GM23338 (cell line): ENCODE measurements at regions not wholly inside any gene's neighbourhood (a gene's known extent, or its start where the extent isn't known, plus 50 kb on each side); places are given as distances from the start of the nearest gene placed in this dataset.

Experiments
- ATAC-seq: fragments of 200-7000 bp; cut with Tn5 transposase; 3 replicates; pipeline ENCODE4 v1.9.1; 2020
- DNase-seq: peaks from one replicate; pipeline ENCODE4 v3.0.0-alpha.2; 2015; ENCODE audit warnings: low spot score
- H2AFZ ChIP-seq: fragments of 200-600 bp; sonication (generic); 2 replicates; pipeline ENCODE4 v1.8.0; 2016; ENCODE audit warnings: antibody characterized with exemption, mild to moderate bottlenecking, moderate library complexity
- H3F3A ChIP-seq: fragments of 200-600 bp; sonication (generic); replicated peaks from 2 replicates; pipeline ENCODE4 v1.8.0; 2017; ENCODE audit warnings: antibody characterized with exemption, mixed run types, low read depth
- H3K27ac ChIP-seq: fragments of 200-600 bp; sonication (generic); 2 replicates; pipeline ENCODE4 v1.6.1; 2016; ENCODE audit warnings: low read depth
- H3K27me3 ChIP-seq: fragments of 200-600 bp; sonication (generic); 2 replicates; pipeline ENCODE4 v1.8.0; 2016; ENCODE audit warnings: mild to moderate bottlenecking, mixed run types, moderate library complexity; ENCODE audit not compliant: insufficient read depth
- H3K36me3 ChIP-seq: fragments of 200-600 bp; sonication (generic); 2 replicates; pipeline ENCODE4 v1.8.0; 2016; ENCODE audit warnings: mild to moderate bottlenecking; ENCODE audit not compliant: insufficient read depth
- H3K4me1 ChIP-seq: fragments of 200-600 bp; sonication (generic); 2 replicates; pipeline ENCODE4 v1.8.0; 2016; ENCODE audit warnings: mild to moderate bottlenecking, moderate library complexity; ENCODE audit not compliant: insufficient read depth
- H3K4me2 ChIP-seq: fragments of 200-600 bp; sonication (generic); 2 replicates; pipeline ENCODE4 v1.7.1; 2017; ENCODE audit warnings: mixed run types
- H3K4me3 ChIP-seq: fragments of 200-600 bp; sonication (generic); 2 replicates; pipeline ENCODE4 v1.6.1; 2016; ENCODE audit warnings: mixed run types
- H3K79me2 ChIP-seq: fragments of 200-600 bp; sonication (generic); replicated peaks from 2 replicates; pipeline ENCODE4 v1.8.0; 2017; ENCODE audit warnings: mild to moderate bottlenecking; ENCODE audit not compliant: insufficient read depth
- H3K9me2 ChIP-seq: fragments of 200-600 bp; sonication (generic); 2 replicates; pipeline ENCODE4 v1.8.0; 2017; ENCODE audit not compliant: insufficient read depth
- H4K20me1 ChIP-seq: fragments of 200-600 bp; sonication (generic); replicated peaks from 2 replicates; pipeline ENCODE4 v1.8.0; 2017; ENCODE audit warnings: mild to moderate bottlenecking; ENCODE audit not compliant: insufficient read depth
- H3K27ac Mint-ChIP-seq: 2 replicates; pipeline ENCODE4 v1.8.0; 2020; ENCODE audit warnings: inconsistent platforms, mild to moderate bottlenecking, moderate library complexity, mixed read lengths
- H3K27me3 Mint-ChIP-seq: 3 replicates; pipeline ENCODE4 v1.8.0; 2022; ENCODE audit warnings: low read depth, mild to moderate bottlenecking, moderate library complexity, mixed read lengths, inconsistent platforms; ENCODE audit not compliant: insufficient read depth, poor library complexity
- H3K36me3 Mint-ChIP-seq: 3 replicates; pipeline ENCODE4 v1.8.0; 2021; ENCODE audit warnings: low read depth, mild to moderate bottlenecking, inconsistent platforms, moderate library complexity, mixed read lengths
- H3K4me1 Mint-ChIP-seq: 3 replicates; pipeline ENCODE4 v1.8.0; 2020; ENCODE audit warnings: mild to moderate bottlenecking, inconsistent platforms, mixed read lengths
- H3K4me3 Mint-ChIP-seq: 3 replicates; pipeline ENCODE4 v1.8.0; 2021; ENCODE audit warnings: moderate library complexity, mild to moderate bottlenecking, inconsistent platforms, mixed read lengths
- H3K9me3 Mint-ChIP-seq: 3 replicates; pipeline ENCODE4 v1.8.0; 2020; ENCODE audit warnings: moderate library complexity, mild to moderate bottlenecking, inconsistent platforms, mixed read lengths
- CREB1 ChIP-seq: fragments of 250-450 bp; sonication (Bioruptor Pico); IDR thresholded peaks from 2 replicates; pipeline ENCODE4 v1.5.0; 2020; ENCODE audit warnings: low read depth, mild to moderate bottlenecking, moderate library complexity
- CTCF ChIP-seq, 2 experiments: fragments of 200-600 bp in 1 of 2; sonication (generic) in 1 of 2; conservative IDR thresholded peaks; 2 replicates each; pipeline versions ENCODE4 v1.5.1 to v1.6.1; 2016 to 2017; ENCODE audit warnings: antibody characterized with exemption in 2 of 2, low read depth in 2 of 2, mild to moderate bottlenecking in 2 of 2, moderate library complexity in 1 of 2
- EZH2 ChIP-seq: fragments of 200-600 bp; sonication (generic); IDR thresholded peaks from one replicate; pipeline ENCODE4 v1.8.0; 2017; ENCODE audit warnings: antibody characterized with exemption, mild to moderate bottlenecking, low read depth; ENCODE audit not compliant: unreplicated experiment
- EZH2phosphoT487 ChIP-seq: fragments of 200-600 bp; sonication (generic); IDR thresholded peaks from one replicate; pipeline ENCODE4 v1.8.1; 2018; ENCODE audit warnings: antibody characterized with exemption; ENCODE audit not compliant: unreplicated experiment
- JUNB ChIP-seq: IDR thresholded peaks from one replicate; pipeline ENCODE4 v1.6.1; 2016; ENCODE audit warnings: antibody characterized with exemption; ENCODE audit not compliant: unreplicated experiment
- NANOG ChIP-seq: IDR thresholded peaks from 2 replicates; pipeline ENCODE4 v1.6.1; 2016; ENCODE audit warnings: antibody characterized with exemption, borderline replicate concordance
- POLR2AphosphoS5 ChIP-seq: IDR thresholded peaks from 2 replicates; pipeline ENCODE4 v1.6.1; 2016; ENCODE audit warnings: antibody characterized with exemption, low read depth
- REST ChIP-seq: IDR thresholded peaks from one replicate; pipeline ENCODE4 v1.6.1; 2018; ENCODE audit warnings: antibody characterized with exemption; ENCODE audit not compliant: unreplicated experiment
- STAT1 ChIP-seq: IDR thresholded peaks from one replicate; pipeline ENCODE4 v1.6.1; 2016; ENCODE audit warnings: antibody characterized with exemption; ENCODE audit not compliant: unreplicated experiment
- ZNF114 ChIP-seq: fragments of 250-450 bp; sonication (Bioruptor Pico); IDR thresholded peaks from 2 replicates; pipeline ENCODE4 v1.5.0; 2020; ENCODE audit warnings: mild to moderate bottlenecking, moderate library complexity
- ZNF331 ChIP-seq: fragments of 250-450 bp; sonication (Bioruptor Pico); IDR thresholded peaks from 2 replicates; pipeline ENCODE4 v1.5.0; 2020; ENCODE audit warnings: low read depth, mild to moderate bottlenecking, moderate library complexity
- TF ChIP-seq, protein P1 (sequence below): fragments of 250-450 bp; sonication (Bioruptor Pico); IDR thresholded peaks from 2 replicates; pipeline ENCODE4 v1.5.0; 2020; ENCODE audit warnings: mild to moderate bottlenecking, moderate library complexity
- TF ChIP-seq, protein P2 (sequence below): IDR thresholded peaks from 2 replicates; pipeline ENCODE4 v1.6.1; 2016; ENCODE audit warnings: antibody characterized with exemption

DNA sequence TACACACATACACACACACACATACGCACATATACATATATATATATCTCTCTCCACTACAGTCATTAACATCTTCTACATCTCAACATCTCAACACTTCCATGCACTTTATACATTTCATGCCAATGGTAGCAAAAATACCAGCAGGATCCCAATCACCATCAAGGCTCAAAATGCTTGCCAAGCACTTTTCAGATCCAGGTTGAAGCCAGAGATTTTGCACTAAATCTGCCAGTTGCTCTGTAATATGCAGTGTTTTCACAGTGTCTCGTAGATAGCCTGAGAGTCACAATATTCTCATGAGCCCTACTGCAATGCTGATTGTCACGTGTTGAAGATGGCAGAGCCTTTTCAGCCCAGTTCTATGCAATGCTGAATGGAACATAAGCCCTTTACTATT lies 1140.9 kb upstream of the C9orf72 start:
- Histone ChIP-seq H2AFZ (no peak overlapping the region), H3K27me3 (no peaks in the 10 kb centered on the region), H3K4me2 (no peak overlapping the region), H3K36me3 (no peaks in the 10 kb centered on the region), H3F3A (no peaks in the 10 kb centered on the region), H3K9me2 (no peaks in the 10 kb centered on the region), H4K20me1 (no peaks in the 10 kb centered on the region), H3K27ac (no peak overlapping the region), H3K4me1 (no peaks in the 10 kb centered on the region), H3K79me2 (no peaks in the 10 kb centered on the region), H3K4me3 (no peak overlapping the region)
- ATAC-seq (no peak), DNase-seq (no peak)
- Mint-ChIP-seq H3K27me3 (no peaks in the 10 kb centered on the region), H3K4me3 (no peak overlapping the region), H3K27ac (no peak overlapping the region), H3K9me3 (no peaks in the 10 kb centered on the region), H3K4me1 (no peaks in the 10 kb centered on the region), H3K36me3 (no peaks in the 10 kb centered on the region)
- TF ChIP-seq EZH2 (no peak), CTCF (conservative IDR thresholded peaks at IDR 0.05; ENCODE audit: low read depth in 2 of 2) (no peak), ZNF114 (no peak), JUNB (no peak), ZNF331 (no peak), STAT1 (no peak), NANOG (no peak), CREB1 (no peak), REST (no peak), POLR2AphosphoS5 (no peak), EZH2phosphoT487 (no peak)
- TF ChIP-seq, protein P1, sequence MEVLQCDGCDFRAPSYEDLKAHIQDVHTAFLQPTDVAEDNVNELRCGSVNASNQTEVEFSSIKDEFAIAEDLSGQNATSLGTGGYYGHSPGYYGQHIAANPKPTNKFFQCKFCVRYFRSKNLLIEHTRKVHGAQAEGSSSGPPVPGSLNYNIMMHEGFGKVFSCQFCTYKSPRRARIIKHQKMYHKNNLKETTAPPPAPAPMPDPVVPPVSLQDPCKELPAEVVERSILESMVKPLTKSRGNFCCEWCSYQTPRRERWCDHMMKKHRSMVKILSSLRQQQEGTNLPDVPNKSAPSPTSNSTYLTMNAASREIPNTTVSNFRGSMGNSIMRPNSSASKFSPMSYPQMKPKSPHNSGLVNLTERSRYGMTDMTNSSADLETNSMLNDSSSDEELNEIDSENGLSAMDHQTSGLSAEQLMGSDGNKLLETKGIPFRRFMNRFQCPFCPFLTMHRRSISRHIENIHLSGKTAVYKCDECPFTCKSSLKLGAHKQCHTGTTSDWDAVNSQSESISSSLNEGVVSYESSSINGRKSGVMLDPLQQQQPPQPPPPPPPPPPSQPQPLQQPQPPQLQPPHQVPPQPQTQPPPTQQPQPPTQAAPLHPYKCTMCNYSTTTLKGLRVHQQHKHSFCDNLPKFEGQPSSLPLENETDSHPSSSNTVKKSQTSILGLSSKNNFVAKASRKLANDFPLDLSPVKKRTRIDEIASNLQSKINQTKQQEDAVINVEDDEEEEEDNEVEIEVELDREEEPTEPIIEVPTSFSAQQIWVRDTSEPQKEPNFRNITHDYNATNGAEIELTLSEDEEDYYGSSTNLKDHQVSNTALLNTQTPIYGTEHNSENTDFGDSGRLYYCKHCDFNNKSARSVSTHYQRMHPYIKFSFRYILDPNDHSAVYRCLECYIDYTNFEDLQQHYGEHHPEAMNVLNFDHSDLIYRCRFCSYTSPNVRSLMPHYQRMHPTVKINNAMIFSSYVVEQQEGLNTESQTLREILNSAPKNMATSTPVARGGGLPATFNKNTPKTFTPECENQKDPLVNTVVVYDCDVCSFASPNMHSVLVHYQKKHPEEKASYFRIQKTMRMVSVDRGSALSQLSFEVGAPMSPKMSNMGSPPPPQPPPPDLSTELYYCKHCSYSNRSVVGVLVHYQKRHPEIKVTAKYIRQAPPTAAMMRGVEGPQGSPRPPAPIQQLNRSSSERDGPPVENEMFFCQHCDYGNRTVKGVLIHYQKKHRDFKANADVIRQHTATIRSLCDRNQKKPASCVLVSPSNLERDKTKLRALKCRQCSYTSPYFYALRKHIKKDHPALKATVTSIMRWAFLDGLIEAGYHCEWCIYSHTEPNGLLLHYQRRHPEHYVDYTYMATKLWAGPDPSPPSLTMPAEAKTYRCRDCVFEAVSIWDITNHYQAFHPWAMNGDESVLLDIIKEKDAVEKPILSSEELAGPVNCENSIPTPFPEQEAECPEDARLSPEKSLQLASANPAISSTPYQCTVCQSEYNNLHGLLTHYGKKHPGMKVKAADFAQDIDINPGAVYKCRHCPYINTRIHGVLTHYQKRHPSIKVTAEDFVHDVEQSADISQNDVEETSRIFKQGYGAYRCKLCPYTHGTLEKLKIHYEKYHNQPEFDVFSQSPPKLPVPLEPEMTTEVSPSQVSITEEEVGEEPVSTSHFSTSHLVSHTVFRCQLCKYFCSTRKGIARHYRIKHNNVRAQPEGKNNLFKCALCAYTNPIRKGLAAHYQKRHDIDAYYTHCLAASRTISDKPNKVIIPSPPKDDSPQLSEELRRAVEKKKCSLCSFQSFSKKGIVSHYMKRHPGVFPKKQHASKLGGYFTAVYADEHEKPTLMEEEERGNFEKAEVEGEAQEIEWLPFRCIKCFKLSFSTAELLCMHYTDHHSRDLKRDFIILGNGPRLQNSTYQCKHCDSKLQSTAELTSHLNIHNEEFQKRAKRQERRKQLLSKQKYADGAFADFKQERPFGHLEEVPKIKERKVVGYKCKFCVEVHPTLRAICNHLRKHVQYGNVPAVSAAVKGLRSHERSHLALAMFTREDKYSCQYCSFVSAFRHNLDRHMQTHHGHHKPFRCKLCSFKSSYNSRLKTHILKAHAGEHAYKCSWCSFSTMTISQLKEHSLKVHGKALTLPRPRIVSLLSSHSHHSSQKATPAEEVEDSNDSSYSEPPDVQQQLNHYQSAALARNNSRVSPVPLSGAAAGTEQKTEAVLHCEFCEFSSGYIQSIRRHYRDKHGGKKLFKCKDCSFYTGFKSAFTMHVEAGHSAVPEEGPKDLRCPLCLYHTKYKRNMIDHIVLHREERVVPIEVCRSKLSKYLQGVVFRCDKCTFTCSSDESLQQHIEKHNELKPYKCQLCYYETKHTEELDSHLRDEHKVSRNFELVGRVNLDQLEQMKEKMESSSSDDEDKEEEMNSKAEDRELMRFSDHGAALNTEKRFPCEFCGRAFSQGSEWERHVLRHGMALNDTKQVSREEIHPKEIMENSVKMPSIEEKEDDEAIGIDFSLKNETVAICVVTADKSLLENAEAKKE (CRISPR knock-in tag): no peak
- TF ChIP-seq, protein P2, sequence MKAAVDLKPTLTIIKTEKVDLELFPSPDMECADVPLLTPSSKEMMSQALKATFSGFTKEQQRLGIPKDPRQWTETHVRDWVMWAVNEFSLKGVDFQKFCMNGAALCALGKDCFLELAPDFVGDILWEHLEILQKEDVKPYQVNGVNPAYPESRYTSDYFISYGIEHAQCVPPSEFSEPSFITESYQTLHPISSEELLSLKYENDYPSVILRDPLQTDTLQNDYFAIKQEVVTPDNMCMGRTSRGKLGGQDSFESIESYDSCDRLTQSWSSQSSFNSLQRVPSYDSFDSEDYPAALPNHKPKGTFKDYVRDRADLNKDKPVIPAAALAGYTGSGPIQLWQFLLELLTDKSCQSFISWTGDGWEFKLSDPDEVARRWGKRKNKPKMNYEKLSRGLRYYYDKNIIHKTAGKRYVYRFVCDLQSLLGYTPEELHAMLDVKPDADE: no peak
